GM18909 (cell line): ENCODE measurements at regions not wholly inside any gene's neighbourhood (a gene's known extent, or its start where the extent isn't known, plus 50 kb on each side); places are given as distances from the start of the nearest gene placed in this dataset.

Experiments used
- ATAC-seq: cut with Tn5 transposase; IDR thresholded peaks from one replicate; pipeline ENCODE4 v1.9.1; 2021; ENCODE audit warnings: mild to moderate bottlenecking; ENCODE audit not compliant: unreplicated experiment, poor library complexity

GRCh38 chr4:180923486-180923885 lies 1319.7 kb upstream of the TENM3 start:
- ATAC-seq, result no peak

- ATAC-seq, result no peak
Observed at GRCh38 chr4:180925805-180926204, 1317.4 kb upstream of the TENM3 start.

GRCh38 chr4:180926277-180926676 lies 1316.9 kb upstream of the TENM3 start:
- no peak for ATAC-seq

GRCh38 chr4:180932370-180933001 lies 1310.7 kb upstream of the TENM3 start:
- no peak for ATAC-seq

- no peak for ATAC-seq
Observed at GRCh38 chr4:180937083-180937482, 1306.1 kb upstream of the TENM3 start.

GRCh38 chr4:180940680-180941079 lies 1302.5 kb upstream of the TENM3 start:
- no peak for ATAC-seq

GRCh38 chr4:180942367-180942916 lies 1300.8 kb upstream of the TENM3 start:
- no peak for ATAC-seq

- ATAC-seq, result no peak
Observed at GRCh38 chr4:180946188-180946587, 1297.0 kb upstream of the TENM3 start.

GRCh38 chr4:180947425-180947824 lies 1295.8 kb upstream of the TENM3 start:
- no peak for ATAC-seq

GRCh38 chr4:180949424-180950213 lies 1293.6 kb upstream of the TENM3 start:
- ATAC-seq, result no peak

GRCh38 chr4:180950377-180950776 lies 1292.8 kb upstream of the TENM3 start:
- ATAC-seq, result no peak

GRCh38 chr4:180951312-180951711 lies 1291.9 kb upstream of the TENM3 start:
- no peak for ATAC-seq

- ATAC-seq, result no peak
Observed at GRCh38 chr4:180953572-180953971, 1289.6 kb upstream of the TENM3 start.

GRCh38 chr4:180960743-180961401 lies 1282.3 kb upstream of the TENM3 start:
- ATAC-seq, result no peak

- no peak for ATAC-seq
Observed at GRCh38 chr4:180962268-180962667, 1280.9 kb upstream of the TENM3 start.

GRCh38 chr4:180966312-180966711 lies 1276.9 kb upstream of the TENM3 start:
- no peak for ATAC-seq

- no peak for ATAC-seq
Observed at GRCh38 chr4:180967936-180968335, 1275.3 kb upstream of the TENM3 start.

- no peak for ATAC-seq
Observed at GRCh38 chr4:180973894-180974293, 1269.3 kb upstream of the TENM3 start.

- ATAC-seq, result no peak
Observed at GRCh38 chr4:180990931-180991330, 1252.3 kb upstream of the TENM3 start.

- ATAC-seq, result no peak
Observed at GRCh38 chr4:180993244-180993836, 1249.9 kb upstream of the TENM3 start.

- ATAC-seq, result no peak
Observed at GRCh38 chr4:180994722-180995121, 1248.5 kb upstream of the TENM3 start.
